Right lobe of liver (tissue), 4 donors: ENCODE measurements at regions not wholly inside any gene's neighbourhood (a gene's known extent, or its start where the extent isn't known, plus 50 kb on each side); places are given as distances from the start of the nearest gene placed in this dataset.

ENCODE experiments used
- POLR2A ChIP-seq: fragments of 450-650 bp; IDR thresholded peaks from one replicate; pipeline ENCODE4 v1.6.1; 2017; ENCODE audit warnings: antibody characterized with exemption, mild to moderate bottlenecking
- TF ChIP-seq, protein P1 (sequence below), 4 donors: fragments of 200-600 bp in 3 of 4; fragments of 450-650 bp in 1 of 4; IDR thresholded peaks; one replicate each; pipeline versions ENCODE4 v1.5.1 to v1.8.0; 2016 to 2022; ENCODE audit warnings: antibody characterized with exemption in 4 of 4, mild to moderate bottlenecking in 2 of 4
- donor health status: DM: no; HTN: no; CAD: no.
- donor health status: DM: no; HTN: no; CAD: no.
- donor health status: DM: no; HTN: yes; CAD: no.

DNA sequence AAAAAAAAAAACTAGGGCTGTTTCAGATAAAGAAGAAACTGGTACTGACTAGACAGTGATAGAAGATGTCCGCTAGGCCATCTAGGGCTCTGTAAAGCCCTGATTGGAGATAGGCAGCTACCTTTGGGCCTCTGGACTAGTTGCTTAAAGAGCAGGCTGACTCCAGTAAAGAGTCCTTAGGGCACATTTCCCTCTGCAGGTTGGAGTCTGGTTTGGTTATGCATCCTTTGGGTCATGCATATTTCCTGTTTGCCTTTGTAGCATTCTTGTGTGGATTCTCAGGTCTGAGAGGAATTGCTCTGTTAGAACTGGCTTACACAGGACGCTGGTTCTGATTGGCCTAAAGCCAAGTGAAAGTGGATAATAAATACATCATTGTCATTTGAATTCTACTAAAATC, 165.5 kb upstream of the LRRN1 start:
- TF ChIP-seq, protein P1, sequence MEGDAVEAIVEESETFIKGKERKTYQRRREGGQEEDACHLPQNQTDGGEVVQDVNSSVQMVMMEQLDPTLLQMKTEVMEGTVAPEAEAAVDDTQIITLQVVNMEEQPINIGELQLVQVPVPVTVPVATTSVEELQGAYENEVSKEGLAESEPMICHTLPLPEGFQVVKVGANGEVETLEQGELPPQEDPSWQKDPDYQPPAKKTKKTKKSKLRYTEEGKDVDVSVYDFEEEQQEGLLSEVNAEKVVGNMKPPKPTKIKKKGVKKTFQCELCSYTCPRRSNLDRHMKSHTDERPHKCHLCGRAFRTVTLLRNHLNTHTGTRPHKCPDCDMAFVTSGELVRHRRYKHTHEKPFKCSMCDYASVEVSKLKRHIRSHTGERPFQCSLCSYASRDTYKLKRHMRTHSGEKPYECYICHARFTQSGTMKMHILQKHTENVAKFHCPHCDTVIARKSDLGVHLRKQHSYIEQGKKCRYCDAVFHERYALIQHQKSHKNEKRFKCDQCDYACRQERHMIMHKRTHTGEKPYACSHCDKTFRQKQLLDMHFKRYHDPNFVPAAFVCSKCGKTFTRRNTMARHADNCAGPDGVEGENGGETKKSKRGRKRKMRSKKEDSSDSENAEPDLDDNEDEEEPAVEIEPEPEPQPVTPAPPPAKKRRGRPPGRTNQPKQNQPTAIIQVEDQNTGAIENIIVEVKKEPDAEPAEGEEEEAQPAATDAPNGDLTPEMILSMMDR (IDR thresholded peaks at IDR 0.05), result no peak
- TF ChIP-seq POLR2A, result no peak
